GM21528 (cell line): ENCODE measurements at regions not wholly inside any gene's neighbourhood (a gene's known extent, or its start where the extent isn't known, plus 50 kb on each side); places are given as distances from the start of the nearest gene placed in this dataset.
"Not testable (repeated sequence)": the region's sequence is repeated elsewhere in the genome, so short reads cannot be mapped to it uniquely, and the experiment has no call there.

Experiments used
- ATAC-seq: cut with Tn5 transposase; IDR thresholded peaks from one replicate; pipeline ENCODE4 v1.9.1; 2021; ENCODE audit warnings: mild to moderate bottlenecking, moderate library complexity; ENCODE audit not compliant: unreplicated experiment, low FRiP score

DNA sequence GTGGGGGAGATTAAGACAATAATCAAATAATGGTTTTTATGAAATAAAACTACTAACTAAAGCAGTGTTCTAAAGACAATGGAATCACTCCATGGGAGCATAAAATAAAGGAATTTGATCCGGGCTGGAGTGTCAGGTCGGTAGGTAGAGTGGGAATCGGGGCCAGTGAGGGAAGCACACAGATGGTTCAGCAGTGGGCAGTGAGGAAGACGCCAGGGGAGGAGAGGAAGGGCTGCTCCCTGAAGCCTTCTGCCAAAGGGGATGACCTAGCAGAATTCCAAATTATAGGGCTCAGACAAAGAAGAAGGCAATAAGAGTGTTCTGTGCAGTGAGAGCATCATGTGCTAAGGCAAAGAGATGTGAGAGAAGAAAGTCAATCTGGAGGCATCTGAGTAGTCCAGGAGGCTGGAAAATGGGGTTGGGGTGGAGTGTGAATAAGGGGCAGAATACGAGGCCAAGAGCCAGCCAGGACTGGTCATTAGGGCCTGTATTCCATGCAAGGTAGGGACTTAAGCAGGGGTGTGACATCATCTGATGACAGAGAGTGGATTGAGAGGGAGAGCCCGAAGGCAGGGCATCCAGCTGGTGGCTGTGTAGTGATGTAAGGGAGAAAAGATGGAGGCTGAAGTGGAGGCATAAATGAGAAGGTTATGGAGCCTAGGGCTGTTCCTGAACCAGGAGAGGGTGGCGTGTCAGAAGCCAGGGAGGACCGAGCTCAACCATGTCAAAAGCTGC lies 137.6 kb downstream of the COPRS start:
- no peak for ATAC-seq

DNA sequence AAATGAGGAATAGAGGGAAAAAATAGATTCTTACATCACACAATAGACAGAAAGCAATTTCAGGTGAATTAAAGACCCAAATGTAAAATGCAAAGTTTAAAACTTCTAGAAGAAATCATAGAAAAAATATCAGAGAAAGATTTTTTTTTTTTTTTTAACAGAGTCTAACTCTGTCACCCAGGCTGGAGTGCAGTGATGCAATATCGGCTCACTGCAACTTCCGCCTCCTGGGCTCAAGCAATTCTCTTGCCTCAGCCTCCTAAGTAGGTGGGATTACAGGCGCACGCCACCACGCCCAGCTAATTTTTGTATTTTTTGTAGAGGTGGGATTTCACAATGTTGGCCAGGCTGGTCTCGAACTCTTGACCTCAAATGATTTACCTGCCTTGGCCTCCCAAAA lies 141.8 kb downstream of the COPRS start:
- ATAC-seq = not testable (repeated sequence)

DNA sequence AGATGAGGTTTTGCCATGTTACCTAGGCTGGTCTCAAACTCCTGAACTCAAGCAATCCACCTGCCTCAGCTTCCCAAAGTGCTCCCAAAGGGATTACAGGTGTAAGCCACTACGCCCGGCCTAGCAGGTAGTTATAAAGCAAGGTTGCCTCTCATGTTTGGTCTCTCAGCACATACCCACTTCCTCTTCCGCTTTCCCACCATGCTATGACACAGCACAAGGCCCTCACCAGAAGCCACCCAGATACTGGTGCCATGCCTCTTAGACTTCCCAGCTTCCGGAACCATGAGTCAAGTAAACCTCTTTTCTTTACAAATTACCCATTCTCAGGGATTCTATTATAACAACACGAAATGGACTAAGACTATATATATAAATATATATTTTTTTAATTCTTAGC lies 143.6 kb downstream of the COPRS start:
- ATAC-seq = no peak

DNA sequence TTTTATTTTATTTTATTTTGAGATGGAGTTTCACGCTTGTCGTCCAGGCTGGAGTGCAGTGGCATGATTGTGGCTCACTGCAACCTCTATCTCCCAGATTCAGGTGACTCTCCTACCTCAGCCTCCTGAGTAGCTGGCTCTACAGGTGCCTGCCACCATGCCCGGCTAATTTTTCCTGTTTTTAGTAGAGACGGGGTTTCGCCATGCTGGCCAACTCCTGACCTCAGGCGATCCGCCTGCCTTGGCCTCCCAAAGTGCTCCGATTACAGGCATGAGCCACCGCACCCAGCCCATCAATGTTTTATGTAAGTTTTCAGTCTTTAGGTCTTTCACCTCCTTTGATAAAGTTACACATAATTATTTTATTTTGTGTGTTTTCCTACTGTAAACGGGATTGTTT lies 154.6 kb downstream of the COPRS start:
- no peak for ATAC-seq

DNA sequence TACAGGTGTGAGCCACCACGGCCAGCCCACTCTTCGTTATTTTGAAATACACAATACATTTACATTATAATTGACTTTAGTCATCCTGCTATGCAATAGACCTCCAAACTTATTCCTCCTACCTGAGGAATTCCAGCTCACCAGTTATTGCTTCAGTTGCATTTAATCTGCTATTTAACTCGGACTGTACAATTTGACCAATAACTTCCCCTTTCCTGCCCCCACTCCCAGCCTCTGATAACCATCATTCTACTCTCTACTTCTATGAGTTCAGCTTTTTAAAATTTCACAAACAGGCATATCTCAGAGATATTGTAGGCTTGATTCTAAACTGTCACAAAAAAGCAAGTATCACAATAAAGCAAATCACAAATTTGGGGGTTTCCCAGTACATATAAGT lies 157.0 kb downstream of the COPRS start:
- ATAC-seq = no peak

DNA sequence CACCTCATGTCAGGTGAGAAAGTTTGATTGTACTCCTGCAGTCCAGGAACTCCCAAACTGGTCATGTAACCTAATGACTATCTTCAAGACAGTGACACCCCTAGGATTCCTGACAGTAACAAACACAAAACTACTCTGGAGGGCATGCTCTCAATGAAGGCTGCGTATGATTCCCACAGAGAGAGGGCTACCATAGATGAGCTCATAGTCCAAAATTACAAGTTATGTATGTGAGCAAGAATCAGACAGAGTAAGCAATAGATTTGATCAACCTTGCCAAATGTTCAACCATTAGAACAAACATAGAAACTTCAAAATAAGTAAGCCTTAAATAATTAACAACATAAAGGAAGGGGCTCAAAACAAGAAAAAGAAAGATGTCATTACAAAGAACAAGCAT lies 158.1 kb downstream of the COPRS start:
- ATAC-seq = no peak

DNA sequence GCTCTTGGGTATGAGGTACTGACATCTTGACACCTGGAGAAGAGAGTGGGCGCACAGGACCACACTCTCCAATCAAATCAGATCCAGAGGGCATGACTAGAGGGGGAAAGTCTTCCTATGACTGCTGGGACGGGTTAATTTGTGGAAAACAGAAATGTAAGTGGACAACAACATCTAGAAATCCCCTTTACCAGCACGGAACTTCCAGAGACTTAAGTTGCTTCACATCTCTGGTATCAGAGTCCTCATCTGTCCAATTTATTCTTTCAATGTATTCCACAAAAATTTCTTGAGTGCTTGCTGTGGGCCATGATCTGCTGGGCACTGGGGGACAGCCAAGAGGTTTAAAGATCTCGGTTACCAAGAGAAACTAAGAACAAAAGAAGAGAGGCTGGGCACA lies 159.2 kb downstream of the COPRS start:
- ATAC-seq = no peak

DNA sequence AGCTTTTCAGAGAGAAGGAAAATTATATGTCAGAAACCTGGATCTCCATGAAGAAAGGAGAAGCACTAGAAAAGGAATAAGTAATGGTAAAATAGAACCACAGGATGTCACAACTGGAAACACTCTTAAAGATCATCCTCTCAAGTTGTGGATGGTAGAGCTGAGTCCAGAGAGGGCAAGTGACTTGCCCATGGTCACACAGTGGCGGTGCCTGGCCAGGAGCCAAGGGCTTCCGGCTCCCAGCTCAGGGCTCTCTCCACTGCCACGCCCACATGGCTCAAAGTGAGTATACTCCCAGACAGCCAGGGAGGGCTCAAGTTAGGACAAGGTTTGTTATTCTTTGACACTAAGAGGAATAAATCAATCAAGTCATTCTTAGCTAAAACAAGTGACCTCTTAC lies 159.8 kb downstream of the COPRS start:
- ATAC-seq = no peak

DNA sequence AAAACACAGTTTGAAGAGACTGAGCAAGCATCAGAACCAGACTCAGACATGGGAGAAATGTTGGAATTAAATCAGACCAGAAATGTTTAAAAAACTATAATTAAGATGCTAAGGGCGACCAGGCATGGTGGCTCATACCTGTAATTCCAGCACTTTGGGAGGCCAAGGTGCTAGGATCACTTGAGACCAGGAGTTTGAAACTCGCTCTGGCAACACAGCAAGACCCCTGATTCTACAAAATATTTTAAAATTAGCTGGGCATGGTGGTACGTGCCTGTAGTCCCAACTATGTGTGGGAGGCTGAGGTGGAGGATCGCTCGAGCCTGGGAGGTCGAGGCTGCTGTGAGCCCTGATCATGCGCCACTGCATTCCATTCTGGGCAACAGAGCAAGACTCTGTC lies 160.3 kb downstream of the COPRS start:
- no peak for ATAC-seq

DNA sequence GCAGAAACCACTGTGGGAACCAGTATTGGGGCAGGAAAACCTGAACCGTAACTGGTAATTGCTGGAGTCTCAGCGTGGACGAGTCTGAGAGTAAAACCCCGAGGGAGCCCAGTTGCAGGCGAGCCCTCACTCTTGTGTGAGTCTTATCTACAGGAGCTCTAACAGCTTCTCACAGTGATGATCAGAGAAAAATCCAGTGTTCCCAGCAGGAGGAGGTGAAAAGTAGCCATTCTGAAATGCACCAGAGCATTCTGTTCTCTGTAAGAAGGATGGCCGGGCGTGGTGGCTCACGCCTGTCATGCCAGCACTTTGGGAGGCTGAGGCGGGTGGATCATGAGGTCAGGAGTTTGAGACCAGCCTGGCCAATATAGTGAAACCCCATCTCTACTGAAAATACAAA lies 161.2 kb downstream of the COPRS start:
- no peak for ATAC-seq

DNA sequence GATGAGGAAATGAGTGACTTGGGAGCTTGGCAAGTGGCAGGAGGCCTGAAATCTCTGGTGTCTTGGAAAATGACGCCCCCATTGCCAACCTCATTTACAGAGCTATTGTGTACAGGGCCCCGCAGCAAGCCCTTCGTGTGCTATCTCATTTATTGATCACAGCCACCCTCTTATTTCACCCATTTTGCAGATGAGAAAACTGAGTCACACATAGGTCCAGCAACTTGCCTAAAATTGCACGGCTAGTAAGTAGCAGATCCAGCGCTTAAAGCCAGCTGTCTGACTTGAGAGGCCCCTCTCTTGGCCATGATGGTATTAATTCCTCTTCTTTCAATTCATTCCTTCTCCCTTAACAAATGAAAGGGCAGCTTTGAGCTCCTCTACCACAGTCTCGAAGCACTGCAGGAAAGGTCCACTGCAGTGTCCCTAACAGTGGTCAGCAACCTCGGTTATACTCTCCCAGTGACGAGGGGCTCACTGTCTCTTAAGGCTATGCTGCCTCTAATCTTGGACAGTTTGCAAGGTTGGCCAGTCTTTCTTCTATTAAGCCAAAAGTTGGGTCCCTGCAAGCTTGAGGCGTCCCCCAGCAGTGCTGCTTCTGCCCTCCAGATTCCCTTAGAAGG lies 162.2 kb downstream of the COPRS start:
- ATAC-seq = no peak

DNA sequence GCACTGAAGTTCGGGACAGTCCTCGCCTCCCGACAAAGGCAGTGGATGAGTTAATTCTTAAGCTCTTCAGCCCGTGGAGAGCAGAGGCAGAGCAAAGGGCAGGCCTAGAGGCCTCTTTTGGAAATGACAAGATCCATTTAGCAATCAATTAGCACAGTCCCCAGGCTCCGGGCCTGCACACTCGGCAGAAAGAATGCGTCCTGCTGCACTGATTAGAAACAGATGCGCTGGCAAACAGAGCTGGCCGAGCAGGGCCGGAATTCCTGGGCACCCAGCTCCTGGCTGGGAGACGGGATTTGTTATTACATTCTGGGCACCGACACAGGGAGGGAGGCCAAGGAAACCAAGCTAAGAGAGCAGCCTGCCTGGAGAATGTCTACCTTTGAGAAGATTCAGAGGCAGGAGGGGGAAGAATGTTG lies 162.9 kb downstream of the COPRS start:
- ATAC-seq = no peak

DNA sequence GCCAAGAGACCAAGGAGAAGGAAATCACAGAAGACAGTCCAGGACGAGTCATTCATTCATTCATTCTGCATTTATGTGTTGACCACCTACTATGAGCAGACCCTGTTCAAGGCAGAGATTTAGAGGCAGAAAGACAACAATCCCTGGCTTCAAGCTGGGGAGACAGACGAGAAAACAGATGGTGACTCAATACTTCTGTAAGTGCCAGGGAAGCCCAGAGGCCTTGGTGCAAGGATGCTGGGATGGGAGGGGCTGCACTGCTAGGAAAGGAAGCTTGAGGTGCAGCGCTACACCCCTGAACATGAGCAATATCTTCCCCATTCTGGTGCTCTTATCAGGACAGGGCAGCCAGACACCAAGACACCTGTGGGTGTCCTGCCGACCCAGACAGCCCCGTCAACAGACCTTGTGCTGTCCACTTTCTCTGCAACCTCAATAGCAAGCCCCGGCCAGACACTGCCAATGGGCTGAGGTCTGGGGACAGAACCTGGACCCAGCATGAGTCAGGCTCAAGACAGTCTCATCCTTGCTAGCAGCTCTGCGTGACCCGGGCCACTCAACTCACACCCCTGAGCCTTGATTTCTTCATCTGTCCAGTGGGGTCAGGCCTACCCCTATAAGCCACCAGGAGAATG lies 163.5 kb downstream of the COPRS start:
- ATAC-seq = no peak

DNA sequence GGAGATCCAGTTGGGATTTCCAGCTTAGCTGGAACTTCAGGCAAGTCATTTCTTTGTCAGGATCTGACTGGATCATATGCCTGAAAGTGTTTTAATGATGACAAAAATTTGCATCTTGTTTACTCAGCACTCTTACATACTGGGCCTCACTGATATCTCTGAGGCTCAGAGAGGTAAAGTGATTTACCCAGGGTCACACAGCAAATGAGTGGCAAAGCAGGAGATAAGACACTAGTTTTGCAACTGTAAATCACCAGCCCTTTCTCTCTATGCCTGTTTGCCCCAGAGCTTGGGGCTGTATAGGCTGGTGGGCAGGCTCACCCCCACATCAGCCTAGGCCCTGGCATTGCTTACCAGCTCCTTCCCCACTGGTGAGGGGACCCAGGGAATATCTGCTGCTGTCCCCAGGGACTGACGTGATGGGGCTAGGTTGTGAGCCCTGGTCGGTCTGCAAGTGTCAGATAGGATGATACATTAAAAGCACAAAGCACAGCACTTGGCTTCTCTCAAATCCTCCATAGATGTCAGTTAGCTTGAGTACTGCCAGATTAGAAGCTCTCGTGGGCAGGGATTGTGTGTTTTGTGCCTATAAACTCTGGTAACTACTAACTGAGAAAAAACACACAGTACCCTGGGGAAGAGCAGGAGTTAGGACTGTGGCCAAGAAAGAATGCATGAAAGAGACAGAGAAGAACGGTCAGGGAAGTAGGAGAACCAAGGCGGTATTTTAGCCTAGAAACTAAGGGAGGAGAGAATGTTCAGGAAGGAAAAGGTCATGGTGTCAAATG lies 165.4 kb downstream of the COPRS start:
- no peak for ATAC-seq

DNA sequence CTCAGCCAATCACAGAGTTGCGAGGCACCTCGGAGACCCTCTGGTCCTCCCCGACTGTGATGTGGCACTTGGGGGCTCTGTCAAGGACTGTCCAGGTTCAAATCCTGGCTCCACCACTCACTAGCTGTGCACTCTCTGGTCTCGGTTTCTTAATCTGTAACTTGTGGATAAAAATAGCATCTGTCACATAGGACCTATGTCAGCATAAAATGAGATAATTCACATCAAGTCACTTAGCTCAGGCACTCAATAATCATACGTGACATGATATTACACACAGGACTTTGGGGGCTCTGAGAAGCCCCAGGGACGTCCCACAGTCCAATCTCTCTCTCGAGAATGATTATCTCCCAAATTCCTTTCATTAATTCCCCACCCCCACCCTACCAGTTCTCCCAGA lies 166.4 kb downstream of the COPRS start:
- no peak for ATAC-seq

DNA sequence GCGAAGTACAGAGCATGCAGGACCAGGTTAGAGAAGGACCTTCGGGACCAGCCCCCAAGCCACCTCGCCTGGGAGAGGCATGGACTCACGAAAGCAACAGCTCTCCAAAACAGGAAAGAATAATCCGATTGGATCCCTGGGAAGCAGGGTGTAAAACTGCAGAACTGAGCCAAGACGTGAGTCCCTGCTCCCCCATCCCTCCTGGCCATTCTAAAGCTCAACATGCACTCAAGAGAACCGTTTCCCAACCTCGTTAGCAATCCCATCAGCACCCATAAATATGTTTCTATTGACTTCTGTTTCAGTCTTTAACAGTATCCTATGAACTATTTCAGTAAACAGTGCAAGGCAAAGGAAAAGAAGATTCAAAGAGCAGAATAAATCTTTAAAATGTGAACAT lies 167.0 kb downstream of the COPRS start:
- ATAC-seq = no peak

DNA sequence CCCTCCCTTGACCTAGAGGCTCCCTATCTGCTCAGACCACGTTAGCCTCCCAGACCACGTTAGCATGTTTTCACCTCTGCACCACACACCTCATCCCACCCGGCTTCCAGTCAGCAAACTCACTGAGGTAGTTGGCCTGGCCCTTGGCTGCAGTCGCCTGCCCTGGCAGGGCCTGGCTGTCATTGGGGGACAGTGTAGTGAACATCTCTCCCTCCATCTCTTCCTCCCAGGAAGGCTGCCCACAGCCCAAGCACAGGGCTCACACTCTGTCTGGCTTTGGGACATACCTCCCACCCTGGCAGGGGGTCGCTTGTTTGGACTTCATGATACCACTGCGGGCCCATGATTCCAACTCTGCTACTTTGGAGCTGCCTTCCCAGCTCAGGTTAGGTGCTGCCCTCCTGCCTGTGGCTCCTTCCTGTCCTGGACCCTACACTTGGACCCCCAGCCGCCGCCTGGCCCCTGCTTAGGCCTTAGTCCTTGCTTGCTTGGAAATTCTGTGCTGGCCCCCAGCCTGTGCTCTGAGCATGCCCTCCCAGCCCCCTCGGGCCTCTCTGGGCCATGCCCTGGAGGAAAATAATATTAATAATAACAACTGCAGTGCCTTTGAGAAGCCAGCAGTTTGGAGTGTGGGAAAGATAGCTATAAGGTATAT lies 167.7 kb downstream of the COPRS start:
- ATAC-seq = no peak

DNA sequence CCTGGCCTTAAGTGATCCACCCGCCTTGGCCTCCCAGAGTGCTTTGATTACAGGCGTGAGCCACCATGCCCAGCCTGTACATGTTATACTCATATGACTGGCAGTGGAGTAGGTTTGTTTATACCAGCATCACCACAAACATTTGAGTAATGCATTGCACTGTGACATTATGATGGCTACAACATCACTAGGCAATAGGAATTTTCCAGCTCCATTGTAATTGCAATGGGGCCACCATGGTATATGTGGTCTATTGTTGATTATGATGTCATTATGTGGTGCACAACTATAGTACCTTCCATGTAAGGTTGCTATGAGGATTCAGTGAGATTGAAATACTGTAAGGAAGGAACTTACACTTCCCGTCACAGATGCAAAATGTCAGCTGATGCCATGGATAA lies 168.9 kb downstream of the COPRS start:
- no peak for ATAC-seq

DNA sequence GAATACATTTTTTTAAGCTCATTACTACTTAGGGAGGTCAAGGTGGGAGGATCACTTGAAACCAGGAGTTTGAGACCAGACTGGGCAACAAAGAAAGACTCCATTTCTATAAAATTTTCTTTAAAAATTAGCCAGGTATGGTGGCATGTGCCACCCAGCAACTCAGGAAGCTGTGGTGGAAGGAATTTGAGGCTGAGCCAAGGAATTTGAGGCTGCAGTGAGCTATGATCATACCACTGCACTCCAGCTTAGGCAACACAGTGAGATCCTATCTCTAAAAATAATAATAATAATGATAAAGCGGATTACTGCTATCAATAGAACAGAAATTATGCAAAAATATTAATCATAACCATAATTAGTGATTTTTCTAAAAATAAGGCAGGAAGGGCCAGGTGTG lies 170.3 kb downstream of the COPRS start:
- no peak for ATAC-seq

DNA sequence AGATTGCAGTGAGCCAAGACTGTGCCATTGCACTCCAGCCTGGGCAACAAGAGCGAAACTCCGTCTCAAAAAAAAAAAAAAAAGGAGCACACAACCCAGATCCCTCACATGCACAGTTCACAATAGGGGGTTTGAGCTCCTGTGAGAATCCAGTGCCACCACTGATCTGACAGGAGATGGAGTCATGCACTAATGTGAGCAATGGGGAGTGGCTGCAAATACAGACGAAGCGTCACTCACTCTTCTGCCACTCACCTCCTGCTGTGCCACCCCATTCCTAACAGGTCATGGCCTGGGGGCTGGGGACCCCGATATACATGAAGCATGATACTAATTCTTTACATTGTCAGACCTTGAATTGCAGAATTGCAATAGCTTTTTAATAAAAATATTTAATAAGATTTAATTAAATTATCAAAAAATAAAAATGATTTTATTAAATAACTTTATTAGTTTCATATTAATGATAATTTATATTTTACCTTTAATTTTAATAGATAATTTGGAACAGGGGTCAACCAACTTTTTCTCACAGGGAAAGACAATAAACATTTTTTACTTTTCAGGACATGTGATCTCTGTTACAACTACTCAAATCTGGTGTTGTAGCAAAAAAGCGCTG lies 171.4 kb downstream of the COPRS start:
- no peak for ATAC-seq
